Keratinocyte (primary cell): ENCODE measurements at regions not wholly inside any gene's neighbourhood (a gene's known extent, or its start where the extent isn't known, plus 50 kb on each side); places are given as distances from the start of the nearest gene placed in this dataset.

ENCODE experiments used
- DNase-seq: peaks from one replicate; pipeline ENCODE4 v3.0.0-alpha.2; 2011; ENCODE audit warnings: low read depth, missing footprints, low spot score
- FAIRE-seq: peaks from 2 replicates; lab custom pipeline; 2011; peaks lifted over from hg19 to GRCh38; lab: Jason Lieb, UNC
- H2AFZ ChIP-seq: 2 replicates; pipeline ENCODE4 v1.6.0; 2012; ENCODE audit warnings: low read length, control low read depth, inconsistent platforms; ENCODE audit not compliant: control insufficient read depth
- H3K27ac ChIP-seq: 2 replicates; pipeline ENCODE4 v1.5.1; 2011; ENCODE audit warnings: low read length; ENCODE audit not compliant: control insufficient read depth, insufficient read depth
- H3K27me3 ChIP-seq: 3 replicates; pipeline ENCODE4 v1.6.0; 2011; ENCODE audit warnings: low read length; ENCODE audit not compliant: control insufficient read depth, insufficient read depth; ENCODE audit errors: extremely low read depth
- H3K36me3 ChIP-seq, 2 experiments: 2 replicates in 1 of 2; 3 replicates in 1 of 2; pipeline ENCODE4 v1.5.1; 2011; ENCODE audit warnings: low read length in 2 of 2, mild to moderate bottlenecking in 1 of 2; ENCODE audit not compliant: control insufficient read depth in 2 of 2, insufficient read depth in 2 of 2; ENCODE audit errors: extremely low read depth in 1 of 2
- H3K4me1 ChIP-seq: 3 replicates; pipeline ENCODE4 v1.5.1; 2011; ENCODE audit warnings: low read length; ENCODE audit not compliant: control insufficient read depth, insufficient read depth; ENCODE audit errors: extremely low read depth
- H3K4me2 ChIP-seq: 3 replicates; pipeline ENCODE4 v1.6.0; 2011; ENCODE audit warnings: low read depth, low read length; ENCODE audit not compliant: control insufficient read depth, insufficient read depth; ENCODE audit errors: extremely low read depth
- H3K4me3 ChIP-seq, 3 experiments: fragments of 200-600 bp in 1 of 3; sonication (generic) in 1 of 3; 2 replicates in 2 of 3; 3 replicates in 1 of 3; pipeline ENCODE4 v1.5.1; 2011 to 2016; ENCODE audit warnings: low read length in 3 of 3, mild to moderate bottlenecking in 3 of 3, control low read depth in 2 of 3, inconsistent platforms in 1 of 3, low read depth in 1 of 3, mixed read lengths in 1 of 3, mixed run types in 1 of 3, moderate library complexity in 1 of 3; ENCODE audit not compliant: control insufficient read depth in 2 of 3, insufficient read depth in 2 of 3; ENCODE audit errors: extremely low read depth in 1 of 3
- H3K79me2 ChIP-seq: 2 replicates; pipeline ENCODE4 v1.6.0; 2012; ENCODE audit warnings: low read length; ENCODE audit not compliant: control insufficient read depth, insufficient read depth
- H3K9ac ChIP-seq: 3 replicates; pipeline ENCODE4 v1.6.0; 2011; ENCODE audit warnings: low read length; ENCODE audit not compliant: control insufficient read depth, insufficient read depth; ENCODE audit errors: extremely low read depth
- H3K9me1 ChIP-seq: 3 replicates; pipeline ENCODE4 v1.6.0; 2011; ENCODE audit warnings: low read length; ENCODE audit not compliant: control insufficient read depth, insufficient read depth; ENCODE audit errors: extremely low read depth
- H3K9me3 ChIP-seq: 2 replicates; pipeline ENCODE4 v1.5.1; 2012; ENCODE audit warnings: low read depth, low read length; ENCODE audit not compliant: control insufficient read depth
- H4K20me1 ChIP-seq: 3 replicates; pipeline ENCODE4 v1.6.0; 2011; ENCODE audit warnings: low read length; ENCODE audit not compliant: control insufficient read depth, insufficient read depth; ENCODE audit errors: extremely low read depth
- EZH2 ChIP-seq: IDR thresholded peaks from one replicate; pipeline ENCODE4 v1.6.1; 2012; ENCODE audit warnings: inconsistent platforms, mild to moderate bottlenecking, low read length, moderate library complexity
- dilution Hi-C: fragments of 300-500 bp; cut with MboI; formaldehyde crosslinking; loops from one replicate; pipeline ENCODE4 v1.7.0; 2020; ENCODE audit warnings: low sequenced_read_pairs; ENCODE audit not compliant: extremely low pct_ligation_motif_present
- TF ChIP-seq, protein P1 (sequence below), 3 experiments: IDR thresholded peaks in 1 of 3; conservative IDR thresholded peaks in 1 of 3; optimal IDR thresholded peaks in 1 of 3; 2 replicates in 2 of 3; 3 replicates in 1 of 3; pipeline versions ENCODE3 to v1.5.1; 2011; ENCODE audit warnings: low read length in 3 of 3, mild to moderate bottlenecking in 3 of 3, moderate library complexity in 2 of 3, control low read depth in 1 of 3, inconsistent platforms in 1 of 3; ENCODE audit not compliant: insufficient read depth in 2 of 3; ENCODE audit errors: extremely low read depth in 1 of 3

DNA sequence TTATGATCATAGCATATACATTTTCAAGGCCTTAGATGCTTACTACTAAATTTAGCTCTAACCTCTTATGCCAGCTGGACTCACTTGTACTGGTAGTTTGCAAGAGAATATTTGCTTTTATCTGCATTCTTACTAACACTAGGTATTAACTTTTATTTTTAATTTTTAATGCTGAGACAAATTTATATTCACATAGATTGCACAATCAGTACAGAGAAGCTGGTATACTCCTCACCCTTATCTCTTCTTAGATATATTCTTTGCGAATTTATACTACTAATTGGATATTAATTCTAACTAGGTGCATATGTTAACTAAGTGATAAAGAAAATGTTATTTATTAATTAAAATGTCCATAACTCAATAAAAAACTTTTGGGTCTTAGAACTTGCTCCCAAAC lies 561.8 kb upstream of the PRMT6 start:
- Histone ChIP-seq H3K9me1 (no peaks in the 10 kb centered on the region), H3K27ac (no peak overlapping the region), H3K4me2 (no peak overlapping the region), H4K20me1 (no peaks in the 10 kb centered on the region), H3K79me2 (no peaks in the 10 kb centered on the region), H3K4me3 (no peak overlapping the region), H3K9ac (no peak overlapping the region), H3K27me3 (no peaks in the 10 kb centered on the region), H3K9me3 (no peaks in the 10 kb centered on the region), H3K4me1 (peaks cover 7% of the 10 kb centered on the region), H2AFZ (no peak overlapping the region), H3K36me3 (no peaks in the 10 kb centered on the region)
- DNase-seq, result no peak
- FAIRE-seq, result no peak
- dilution Hi-C loops, result no loop called here
- TF ChIP-seq, protein P1, sequence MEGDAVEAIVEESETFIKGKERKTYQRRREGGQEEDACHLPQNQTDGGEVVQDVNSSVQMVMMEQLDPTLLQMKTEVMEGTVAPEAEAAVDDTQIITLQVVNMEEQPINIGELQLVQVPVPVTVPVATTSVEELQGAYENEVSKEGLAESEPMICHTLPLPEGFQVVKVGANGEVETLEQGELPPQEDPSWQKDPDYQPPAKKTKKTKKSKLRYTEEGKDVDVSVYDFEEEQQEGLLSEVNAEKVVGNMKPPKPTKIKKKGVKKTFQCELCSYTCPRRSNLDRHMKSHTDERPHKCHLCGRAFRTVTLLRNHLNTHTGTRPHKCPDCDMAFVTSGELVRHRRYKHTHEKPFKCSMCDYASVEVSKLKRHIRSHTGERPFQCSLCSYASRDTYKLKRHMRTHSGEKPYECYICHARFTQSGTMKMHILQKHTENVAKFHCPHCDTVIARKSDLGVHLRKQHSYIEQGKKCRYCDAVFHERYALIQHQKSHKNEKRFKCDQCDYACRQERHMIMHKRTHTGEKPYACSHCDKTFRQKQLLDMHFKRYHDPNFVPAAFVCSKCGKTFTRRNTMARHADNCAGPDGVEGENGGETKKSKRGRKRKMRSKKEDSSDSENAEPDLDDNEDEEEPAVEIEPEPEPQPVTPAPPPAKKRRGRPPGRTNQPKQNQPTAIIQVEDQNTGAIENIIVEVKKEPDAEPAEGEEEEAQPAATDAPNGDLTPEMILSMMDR (optimal IDR thresholded peaks at IDR 0.05 in 1 of 3, IDR thresholded peaks at IDR 0.05 in 1 of 3, conservative IDR thresholded peaks at IDR 0.05 in 1 of 3; ENCODE audit: extremely low read depth in 1 of 3, insufficient read depth in 2 of 3, low read length in 3 of 3), result no peak
- TF ChIP-seq EZH2, result no peak

DNA sequence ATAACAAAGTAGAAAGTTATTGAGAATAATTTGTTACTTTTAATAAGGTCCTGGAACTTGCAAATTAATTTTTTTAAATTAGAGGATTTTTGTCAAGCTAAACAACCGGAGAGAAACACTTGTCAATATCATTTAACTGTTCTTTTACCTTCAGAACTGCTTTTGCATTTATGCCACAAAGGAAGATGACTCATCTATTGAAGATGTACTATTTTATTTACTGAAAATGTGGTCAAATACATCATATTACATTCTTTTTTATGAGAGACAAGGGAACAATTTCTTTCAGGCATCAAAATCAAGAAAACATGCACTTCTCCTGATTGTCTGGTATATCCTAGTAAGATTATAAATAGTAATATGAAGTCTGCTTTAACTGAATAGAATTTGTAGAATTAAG lies 558.2 kb upstream of the PRMT6 start:
- no peak overlapping the region for H3K27ac ChIP-seq
- FAIRE-seq (no peak), DNase-seq (no peak)
- no peak overlapping the region for H3K4me2 ChIP-seq
- H2AFZ ChIP-seq, result no peak overlapping the region
- peaks cover 19% of the 10 kb centered on the region for H3K4me1 ChIP-seq
- no peak for TF ChIP-seq EZH2
- TF ChIP-seq, protein P1 (optimal IDR thresholded peaks at IDR 0.05 in 1 of 3, IDR thresholded peaks at IDR 0.05 in 1 of 3, conservative IDR thresholded peaks at IDR 0.05 in 1 of 3; ENCODE audit: extremely low read depth in 1 of 3, insufficient read depth in 2 of 3, low read length in 3 of 3), result no peak
- H3K9me1 ChIP-seq, result no peaks in the 10 kb centered on the region
- no peaks in the 10 kb centered on the region for H3K79me2 ChIP-seq
- H3K9me3 ChIP-seq, result no peaks in the 10 kb centered on the region
- H3K27me3 ChIP-seq, result no peaks in the 10 kb centered on the region
- no peaks in the 10 kb centered on the region for H3K36me3 ChIP-seq
- no peaks in the 10 kb centered on the region for H4K20me1 ChIP-seq
- dilution Hi-C loops, result no loop called here
- no peak overlapping the region for H3K9ac ChIP-seq
- no peak overlapping the region for H3K4me3 ChIP-seq
